NCI-H510A treated with DMSO at 0.1 percent for 48 hours (cell line): ENCODE measurements at regions not wholly inside any gene's neighbourhood (a gene's known extent, or its start where the extent isn't known, plus 50 kb on each side); places are given as distances from the start of the nearest gene placed in this dataset.
A peak's percentile ranks its signal among the peaks of the same experiment; 100 is the strongest.

Experiments
- DNase-seq: peaks from one replicate; lab custom pipeline; 2025; lab: John Stamatoyannopoulos, UW

DNA sequence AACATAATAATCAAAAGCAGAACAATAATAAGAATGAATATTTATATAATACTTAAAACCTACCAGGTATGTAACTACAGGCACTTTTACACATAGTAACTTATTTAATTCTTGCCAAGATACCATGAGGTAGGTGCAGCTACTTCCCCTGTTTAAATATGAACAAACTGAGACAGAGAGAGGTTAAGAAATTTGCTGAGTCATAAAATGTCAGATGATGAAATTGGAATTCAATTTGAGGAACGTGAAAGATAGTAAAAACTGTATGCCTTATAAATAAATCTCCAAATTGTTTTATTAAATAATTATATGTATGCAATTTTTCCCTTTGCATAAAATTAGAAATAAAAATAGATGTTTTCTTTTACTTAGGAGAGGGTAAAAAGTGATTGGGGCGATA lies 1103.3 kb upstream of the NRXN1 start:
- DNase-seq: no peak

DNA sequence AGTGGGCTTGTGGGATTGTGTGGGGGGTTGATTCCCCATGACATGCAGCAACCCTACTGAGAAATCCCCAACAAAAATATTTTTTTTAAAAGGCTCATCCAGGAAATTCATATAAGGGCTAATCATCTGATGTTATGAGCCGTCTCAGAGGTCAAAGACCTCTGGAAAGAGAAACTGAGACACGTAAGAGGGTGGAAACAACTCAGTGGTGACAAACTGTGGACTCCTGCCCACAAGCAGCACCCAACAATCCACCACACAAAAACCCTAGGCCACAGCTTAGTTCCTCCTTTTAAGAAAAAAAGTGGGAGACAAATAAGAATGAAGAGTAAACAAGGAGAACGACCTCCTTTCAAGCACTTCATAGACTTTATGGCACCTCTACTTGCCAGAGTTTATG lies 1096.1 kb upstream of the NRXN1 start:
- DNase-seq: no peak

DNA sequence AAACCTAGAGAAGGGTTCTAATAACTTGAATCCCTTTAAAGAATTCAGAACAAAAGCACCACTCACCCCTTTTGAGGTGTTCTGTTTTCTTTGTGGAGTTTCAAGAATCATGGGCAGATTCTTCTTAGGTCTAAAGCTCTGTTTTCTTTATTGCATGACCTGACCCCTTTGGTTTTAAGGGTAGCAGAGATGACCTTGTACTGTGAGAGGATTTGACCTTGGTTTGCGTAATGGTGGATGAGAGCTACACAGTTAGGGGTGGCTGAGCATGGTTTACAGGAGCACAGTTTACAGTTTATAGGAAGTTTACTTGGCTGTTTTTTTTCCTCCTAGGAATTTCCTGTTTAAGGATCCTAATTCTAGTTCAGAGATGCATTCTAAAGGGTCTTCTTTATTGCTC lies 1095.6 kb upstream of the NRXN1 start:
- DNase-seq: no peak

DNA sequence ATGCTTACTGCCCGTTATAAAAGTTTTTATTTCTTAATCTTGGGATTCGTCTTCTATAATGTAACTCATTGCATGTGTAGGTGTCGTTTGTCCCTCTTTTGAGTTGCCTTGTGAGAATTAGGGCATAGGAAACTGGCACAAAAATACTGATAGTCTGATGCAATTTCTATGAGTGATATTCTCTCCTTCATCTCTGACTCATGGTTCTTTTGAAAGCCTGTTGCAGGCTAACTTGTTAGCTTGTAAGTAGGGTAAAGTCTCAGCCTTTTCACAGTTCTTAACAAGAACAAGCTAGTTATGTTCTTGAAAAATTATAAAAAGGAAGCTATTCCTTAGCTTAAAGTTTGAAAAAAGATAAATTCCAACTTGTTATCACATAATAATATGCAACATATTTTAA lies 1085.4 kb upstream of the NRXN1 start:
- DNase-seq: no peak

DNA sequence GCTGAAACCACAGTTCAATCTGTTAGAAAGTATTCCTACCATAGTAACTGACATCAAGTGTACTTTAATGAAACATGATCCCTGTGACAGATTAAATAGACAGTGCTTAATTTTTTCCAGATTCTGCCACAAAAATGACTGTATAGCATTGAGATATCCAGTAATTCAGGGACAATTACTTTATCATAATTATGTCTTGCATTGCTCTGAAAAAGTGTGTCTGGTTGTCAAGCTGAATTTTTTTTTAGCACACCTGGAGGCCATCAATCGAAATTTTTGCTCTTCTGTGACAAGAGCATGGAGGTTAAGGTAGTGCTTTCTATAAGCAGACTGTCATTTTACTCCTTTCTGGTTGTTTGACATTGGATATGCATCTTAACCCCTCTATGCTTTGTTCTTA lies 1083.8 kb upstream of the NRXN1 start:
- DNase-seq: no peak

DNA sequence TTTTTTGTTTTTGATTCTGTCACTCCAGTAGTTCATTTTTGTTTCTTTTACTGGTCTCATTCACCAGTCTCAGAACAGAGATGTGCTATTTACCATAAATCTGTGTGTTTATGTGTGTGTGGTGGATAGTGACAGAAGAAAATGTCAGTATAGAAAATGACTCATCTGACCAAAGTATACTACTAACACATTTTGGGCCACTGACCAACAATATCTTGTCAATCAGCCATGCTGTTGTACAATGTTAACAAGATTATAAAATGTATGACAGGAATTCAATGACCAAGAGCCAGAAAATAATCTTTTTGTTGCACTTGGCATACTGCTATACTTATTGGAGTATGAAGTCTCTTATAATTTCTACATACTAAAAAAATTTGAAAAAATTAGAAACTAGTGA lies 1081.4 kb upstream of the NRXN1 start:
- DNase-seq: no peak

DNA sequence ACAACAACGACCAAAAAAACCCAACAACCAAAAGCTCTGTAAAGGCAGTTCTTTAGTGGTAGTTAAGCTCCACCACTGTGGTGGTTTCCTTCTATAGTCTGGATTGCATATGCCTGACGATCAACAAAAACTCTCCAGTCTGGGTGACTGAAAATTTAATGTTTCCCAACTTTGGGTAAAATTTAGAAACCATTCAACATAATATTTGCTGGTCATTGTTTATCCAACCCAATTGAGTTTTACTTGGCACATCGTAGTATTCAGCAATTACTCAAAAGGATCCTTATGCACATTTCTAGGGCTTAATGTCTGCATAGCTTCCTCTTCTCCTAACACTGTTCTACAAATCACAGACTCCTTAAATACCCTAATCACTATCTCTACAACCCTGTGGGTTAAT lies 1080.2 kb upstream of the NRXN1 start:
- no peak for DNase-seq

DNA sequence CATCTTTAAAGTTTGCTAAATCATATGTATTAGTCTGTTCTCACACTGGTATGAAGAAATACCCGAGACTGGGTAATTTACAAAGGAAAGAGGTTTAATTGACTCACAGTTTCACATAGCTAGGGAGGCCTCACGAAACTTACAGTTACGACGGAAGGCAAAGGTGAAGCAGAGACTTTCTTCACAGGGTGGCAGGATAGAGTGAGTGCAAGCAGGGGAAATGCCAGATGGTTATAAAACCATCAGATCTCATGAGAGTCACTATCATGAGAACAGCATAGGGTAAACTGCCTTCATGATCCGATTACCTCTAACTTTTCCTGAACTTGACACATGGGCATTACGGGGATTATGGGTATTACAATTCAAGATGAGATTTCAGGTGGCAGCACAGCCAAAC lies 1075.2 kb upstream of the NRXN1 start:
- DNase-seq: no peak

DNA sequence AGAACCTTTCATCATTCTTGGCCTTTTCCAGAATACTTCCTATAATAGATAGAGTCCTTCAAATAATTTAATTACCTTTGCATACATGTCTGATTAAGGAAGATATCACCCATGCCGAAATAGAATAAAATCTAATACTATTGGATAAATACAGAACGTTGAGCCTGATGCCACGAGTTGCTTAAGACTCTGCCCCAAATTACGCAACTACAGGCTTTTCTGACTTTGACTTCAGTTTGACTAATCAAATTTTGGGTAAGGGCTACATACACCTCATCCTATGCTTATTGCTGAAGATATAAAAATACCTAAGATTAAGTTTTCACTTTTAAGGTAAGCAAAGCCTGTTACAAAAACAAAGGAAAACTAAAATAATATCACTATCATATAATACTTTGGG lies 1065.1 kb upstream of the NRXN1 start:
- no peak for DNase-seq

DNA sequence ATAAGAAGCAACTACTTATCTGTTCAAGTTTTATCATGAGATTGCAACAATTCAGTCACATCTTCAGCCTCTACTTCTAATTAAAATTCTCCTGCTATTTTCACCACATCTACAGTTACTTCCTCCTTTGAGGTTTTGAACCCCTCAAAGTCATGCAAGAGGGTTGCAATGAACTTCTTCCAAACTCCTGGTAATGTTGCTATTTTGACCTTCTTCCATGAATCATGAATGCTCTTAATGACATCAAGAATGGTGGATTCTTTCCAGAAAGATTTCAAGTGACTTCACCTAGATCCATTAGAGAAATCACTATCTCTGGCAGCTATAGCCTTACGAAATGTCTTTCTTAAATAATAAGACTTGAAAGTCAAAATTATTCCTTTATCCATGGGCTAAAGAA lies 1052.8 kb upstream of the NRXN1 start:
- DNase-seq: no peak

DNA sequence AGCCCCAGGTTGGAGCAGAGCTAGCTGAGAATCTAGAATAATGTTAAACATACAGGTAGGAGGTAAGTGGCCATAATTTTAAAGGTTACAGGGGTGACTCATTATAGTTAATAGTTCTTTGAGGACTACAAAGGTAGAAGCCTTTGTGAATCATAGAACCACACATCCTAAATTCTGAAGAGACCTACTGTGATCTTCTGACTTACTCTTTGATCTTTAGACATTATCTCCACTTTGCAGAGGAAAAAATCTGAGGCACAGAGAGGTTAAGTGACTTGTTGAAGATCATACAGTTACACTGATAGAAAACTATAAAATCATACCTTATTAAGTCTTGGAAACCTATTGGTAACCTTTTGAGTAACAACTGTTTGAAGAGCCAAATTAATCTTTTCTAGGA lies 1051.3 kb upstream of the NRXN1 start:
- no peak for DNase-seq

DNA sequence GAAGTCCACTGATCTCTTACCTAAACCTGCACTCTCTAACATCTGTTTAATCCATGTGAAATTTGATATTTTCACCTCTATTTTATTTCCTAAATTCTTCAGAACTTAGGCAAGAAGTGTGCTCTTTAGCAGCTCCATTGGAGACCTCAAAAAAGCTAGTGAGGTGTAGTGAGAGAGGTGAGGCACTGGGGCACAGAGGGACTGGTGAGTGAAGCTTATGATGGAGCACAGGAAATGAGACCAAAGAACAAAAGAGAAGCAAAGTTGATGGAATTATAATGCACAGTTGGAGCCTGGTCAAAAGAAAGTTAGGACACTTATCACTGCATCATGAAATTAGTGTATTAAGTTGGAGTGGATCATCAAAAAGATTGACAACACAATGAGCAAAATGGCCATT lies 1050.7 kb upstream of the NRXN1 start:
- DNase-seq: no peak

DNA sequence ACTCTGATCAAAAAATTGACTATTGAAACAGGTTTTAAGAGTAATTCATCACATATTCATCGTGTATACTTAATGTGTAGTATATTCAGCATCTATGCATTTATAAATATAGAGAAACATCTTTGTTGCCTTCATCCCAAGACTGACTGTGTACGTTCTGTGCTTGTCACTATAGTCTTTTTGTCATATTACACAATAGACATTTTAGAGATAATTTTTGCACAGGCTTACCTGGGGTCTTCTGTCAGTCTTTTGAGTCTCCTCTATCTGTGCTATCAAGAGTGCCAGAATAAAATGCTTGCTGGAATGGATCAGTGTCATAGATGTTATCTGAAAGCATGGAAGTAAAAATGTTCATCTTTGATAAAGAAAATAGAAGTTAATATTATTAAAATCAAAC lies 1047.7 kb upstream of the NRXN1 start:
- DNase-seq: no peak

DNA sequence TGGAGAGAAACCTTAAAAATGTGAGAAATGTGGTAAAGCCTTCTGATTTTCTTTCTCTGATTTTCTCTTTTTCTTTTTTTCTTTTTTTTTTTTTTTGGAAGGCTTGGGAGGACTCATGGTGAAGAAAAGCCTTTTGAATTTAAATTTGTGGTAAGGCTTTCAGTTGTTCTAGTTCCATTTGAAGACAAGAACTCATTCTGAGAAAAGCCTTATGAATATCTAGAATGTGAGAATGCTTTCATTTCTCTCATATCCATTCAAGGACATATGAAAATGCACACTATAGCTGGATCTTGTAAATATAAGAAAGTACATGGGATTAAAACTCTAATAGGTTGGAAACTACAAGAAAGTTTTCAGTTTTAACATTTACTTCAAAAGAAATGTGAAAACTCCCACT lies 1045.2 kb upstream of the NRXN1 start:
- no peak for DNase-seq

DNA sequence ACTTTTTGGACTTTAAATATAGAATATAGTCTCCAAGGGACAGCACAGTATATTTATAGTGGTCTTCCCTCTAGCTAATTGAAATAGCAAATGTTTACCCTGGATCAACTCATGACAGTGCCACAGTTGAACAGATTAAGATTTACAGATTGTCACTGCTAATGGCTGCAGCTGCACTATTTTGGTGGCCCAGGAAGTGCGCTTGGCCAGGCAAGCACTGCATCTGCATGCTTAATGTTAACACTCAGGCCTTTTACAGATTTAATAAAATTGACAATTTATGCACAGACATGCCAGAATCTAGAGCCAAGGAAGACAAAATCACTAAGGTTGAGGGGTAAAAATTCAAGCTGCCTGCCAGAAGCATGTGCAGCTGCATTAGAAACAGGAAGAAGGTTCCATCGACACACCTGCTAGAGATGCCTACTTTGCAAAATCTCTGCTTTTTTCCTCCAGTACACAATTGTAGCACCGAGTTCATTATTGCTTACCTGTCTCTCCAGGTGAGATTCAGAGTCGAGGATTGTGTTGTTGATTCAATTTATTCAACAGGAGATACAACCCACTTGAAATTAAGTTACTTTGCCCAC lies 1042.3 kb upstream of the NRXN1 start:
- peak; percentile 12 for DNase-seq

DNA sequence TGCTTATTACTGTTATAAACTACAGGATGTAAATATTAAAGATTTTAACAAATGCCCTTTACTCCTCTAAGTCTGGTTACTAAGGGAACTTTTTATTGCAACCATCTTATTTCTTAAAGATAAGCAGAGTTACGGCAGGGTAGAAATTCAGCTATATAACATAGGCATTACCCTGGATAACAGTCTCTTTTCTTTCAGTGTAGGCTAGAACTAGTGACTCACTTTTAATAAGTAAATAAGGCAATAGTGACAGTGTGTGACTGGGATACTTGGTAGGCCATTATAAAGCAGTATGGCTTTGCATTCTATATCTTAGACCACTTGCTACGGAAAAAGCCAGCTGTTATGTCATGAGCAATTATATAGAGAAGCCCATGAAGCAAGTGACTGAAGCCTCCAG lies 1041.0 kb upstream of the NRXN1 start:
- DNase-seq: no peak

DNA sequence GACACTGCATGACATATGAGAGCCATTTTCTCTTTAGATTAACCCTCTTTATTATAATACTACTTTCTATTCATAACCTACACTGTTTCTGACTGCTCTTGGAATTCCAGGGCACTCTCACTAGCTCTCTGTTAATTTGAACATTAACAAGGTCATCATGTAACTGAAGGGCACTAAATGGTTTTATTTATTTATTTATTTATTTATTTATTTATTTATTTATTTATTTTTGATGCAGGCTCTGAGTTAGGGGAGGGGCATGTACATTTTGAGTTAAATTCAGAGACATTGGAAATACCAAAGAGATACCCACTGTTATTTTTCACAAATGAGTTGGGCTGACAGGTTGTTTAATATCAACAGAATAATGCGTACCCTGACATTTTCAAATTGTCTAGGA lies 1038.7 kb upstream of the NRXN1 start:
- no peak for DNase-seq

DNA sequence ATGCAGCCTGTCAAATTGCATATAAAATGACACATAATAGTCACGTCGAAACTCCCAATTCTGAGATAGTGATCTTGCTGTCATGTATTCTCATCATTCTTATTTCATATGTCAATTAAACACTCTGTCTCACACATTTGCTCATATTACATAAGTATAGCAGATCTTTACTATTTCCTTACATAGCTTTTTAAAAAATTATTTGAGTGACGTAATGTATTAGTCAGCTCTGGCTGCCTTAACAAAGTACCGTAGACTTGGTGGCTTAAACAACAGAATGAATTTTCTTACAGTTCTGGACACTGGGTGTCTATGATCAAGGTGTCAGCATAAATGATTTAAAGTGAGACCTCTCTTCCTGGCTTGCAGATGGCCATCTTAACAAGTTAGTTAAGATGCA lies 1032.3 kb upstream of the NRXN1 start:
- DNase-seq: no peak

DNA sequence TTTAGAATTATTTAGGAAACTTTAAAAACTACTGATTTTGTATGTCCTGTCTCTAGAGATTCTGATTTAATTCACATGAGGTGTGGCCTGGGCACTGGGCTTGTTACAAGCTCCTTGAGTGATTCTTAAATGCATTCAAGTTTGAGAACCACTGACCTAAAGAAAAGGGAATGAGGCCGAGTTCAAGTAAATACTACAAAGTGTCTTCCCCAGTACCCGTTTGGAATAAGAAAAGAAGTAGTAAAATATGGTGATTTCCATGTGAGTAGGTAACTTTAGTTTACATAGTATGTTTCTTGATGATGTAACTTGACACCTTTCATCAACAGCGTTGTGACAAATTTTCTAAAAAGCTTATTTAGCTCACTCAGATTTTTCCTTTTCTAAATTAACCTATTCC lies 1022.9 kb upstream of the NRXN1 start:
- DNase-seq: no peak

DNA sequence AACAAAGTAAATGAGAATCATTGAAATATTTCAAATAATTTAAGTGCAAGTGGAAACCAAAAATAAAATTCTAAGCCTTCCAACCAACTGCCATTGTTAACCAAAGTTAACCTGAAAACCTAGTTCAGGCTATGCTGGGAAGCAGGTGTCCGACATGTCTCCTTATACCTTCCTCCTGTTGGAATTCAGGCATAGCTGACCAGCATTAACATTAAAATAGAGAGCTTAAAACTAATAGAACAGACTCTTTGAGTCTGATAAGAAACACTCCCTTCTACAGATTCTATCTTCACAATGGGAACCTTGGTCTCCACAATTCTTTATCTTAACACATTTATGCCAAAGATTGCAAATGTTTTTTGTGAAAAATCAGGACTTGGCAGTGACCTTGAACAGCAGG lies 1004.9 kb upstream of the NRXN1 start:
- no peak for DNase-seq

DNA sequence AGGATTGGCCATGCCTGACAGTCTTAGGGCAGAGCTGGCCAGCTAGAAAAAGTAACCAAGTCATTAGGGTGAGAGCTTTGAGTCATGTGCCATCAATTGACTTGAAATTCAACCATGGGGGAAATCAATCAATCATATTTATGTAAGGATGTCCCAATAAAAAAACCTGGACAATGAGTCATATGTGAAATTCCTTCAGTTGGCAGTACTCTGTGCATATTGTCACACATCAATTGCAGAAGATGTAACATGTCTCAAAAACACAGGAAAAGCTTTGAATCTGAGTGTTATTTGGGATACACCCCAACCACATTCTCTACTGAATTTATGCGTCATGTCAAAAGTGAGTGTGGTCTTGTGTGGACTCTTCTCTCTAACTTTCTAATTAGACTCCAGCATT lies 1004.1 kb upstream of the NRXN1 start:
- DNase-seq: no peak

DNA sequence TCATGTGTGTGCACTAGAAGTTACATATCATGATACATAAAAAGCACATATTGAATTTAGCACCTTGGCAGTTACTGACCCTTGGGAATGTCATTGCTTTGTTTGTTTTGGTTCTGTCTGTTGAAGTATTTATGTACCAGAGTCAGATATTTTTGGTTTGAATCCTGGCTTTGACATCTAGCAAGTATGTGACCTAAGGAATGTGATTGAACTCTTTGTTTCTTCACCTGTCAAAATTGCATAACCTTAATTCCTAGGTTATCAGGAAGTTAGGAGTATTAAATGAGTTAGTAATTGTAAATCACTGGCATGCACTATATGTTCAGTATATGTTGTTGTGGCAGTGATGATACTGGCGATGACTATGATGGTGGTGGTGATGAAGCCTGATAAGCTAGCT lies 1003.5 kb upstream of the NRXN1 start:
- DNase-seq: no peak

DNA sequence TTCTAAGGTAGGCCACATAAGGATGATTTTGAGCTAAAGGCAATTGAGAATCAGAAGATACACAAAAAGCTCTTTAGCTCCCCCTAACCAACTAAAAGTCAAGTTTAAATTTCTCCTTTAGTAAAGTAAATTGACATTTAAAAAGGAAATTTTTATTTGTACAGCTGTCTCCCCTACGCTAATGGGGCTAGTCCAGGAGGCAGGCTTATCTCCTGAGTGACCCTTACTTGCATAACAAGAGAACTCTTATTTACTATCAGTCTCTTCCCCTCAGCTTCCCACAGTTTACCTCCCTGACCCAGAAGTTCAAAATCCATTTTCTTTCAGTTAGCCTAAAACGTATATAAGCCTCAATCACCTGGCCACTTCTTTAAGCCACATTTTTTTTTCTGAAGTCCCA lies 1002.8 kb upstream of the NRXN1 start:
- peak; percentile 46 for DNase-seq

DNA sequence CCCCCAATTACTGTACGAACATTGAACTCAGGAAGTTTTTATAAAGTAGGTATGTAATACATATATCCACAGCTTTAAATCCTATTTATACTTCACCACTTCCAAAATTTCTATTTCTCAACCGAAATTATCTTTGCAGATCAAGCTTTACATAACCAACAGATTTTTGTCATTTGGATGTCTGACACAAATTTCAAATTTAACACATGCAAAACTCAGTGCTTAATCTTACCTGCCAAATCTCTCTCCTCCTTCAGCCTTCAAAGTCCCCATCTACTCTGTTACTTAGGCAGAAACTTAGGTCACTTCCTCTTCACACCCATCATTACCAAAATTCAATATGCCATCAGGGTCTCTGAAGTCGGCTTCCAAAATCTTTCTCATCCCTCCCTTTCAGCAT lies 990.1 kb upstream of the NRXN1 start:
- DNase-seq: no peak

DNA sequence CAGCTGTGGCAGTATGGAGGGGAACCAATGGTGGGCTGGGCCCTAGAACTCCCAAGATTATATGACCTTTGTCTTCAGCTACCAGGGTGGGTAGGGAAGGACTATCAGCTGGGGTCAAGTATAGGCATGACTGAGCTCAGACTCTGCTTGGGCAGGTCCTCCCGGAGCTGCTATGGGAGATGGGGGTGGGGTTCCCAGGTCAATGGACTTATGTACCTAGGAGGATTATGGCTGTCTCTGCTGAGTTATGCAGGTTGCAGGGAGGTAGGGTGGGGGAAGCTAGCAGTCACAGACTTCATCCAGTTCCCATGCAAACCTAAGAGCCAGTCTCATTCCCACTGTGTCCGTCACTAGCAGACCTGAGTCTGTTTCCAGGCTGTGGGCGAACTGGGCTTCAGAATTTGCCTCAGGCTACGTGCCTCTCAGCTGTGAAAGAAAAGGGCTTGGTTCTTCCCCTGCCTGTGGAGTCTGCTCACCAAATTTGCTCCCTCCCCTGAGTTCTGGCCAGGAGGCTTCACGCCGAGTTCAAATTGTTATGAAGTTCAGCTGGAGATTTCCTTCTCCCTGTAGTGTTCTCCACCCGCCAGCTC lies 985.8 kb upstream of the NRXN1 start:
- no peak for DNase-seq
